Activated effector memory CD4-positive, alpha-beta T cell treated with Interleukin-2 at 50 U/mL for 16 hours (primary cell): ENCODE measurements at regions not wholly inside any gene's neighbourhood (a gene's known extent, or its start where the extent isn't known, plus 50 kb on each side); places are given as distances from the start of the nearest gene placed in this dataset.
"Not testable (repeated sequence)": the region's sequence is repeated elsewhere in the genome, so short reads cannot be mapped to it uniquely, and the experiment has no call there.

Experiments used
- DNase-seq: peaks from one replicate; pipeline ENCODE4 v3.0.0-alpha.2; 2020

DNA sequence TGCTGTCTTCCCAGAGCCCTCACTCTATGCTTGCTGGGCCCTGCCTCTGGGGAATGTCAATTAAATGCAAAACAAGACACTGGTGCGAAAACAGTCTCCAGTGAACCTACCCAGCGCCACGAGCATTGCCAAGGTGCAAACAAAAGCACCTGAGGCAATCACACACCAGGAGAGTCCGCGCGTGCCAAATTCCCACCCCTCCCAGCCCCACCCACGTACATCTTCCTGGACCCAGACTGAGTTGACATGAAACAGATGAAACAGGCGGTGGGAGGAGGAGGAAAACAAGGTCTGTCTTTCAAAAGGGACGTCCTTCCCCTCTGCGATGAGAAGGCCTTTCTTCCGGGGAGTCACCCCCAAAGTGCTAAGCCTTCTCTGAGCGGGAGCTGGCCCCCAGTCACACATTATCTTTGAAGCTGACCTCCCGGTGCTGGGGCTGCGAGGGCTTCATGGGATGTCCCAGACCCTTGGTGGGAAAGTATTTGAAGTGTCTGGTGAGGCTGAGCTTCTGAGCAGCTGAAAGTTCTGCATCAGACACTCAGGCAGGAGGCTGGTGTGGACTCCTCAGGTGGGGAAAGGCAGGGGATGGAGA, 200.4 kb downstream of the AXIN2 start:
- no peak for DNase-seq

DNA sequence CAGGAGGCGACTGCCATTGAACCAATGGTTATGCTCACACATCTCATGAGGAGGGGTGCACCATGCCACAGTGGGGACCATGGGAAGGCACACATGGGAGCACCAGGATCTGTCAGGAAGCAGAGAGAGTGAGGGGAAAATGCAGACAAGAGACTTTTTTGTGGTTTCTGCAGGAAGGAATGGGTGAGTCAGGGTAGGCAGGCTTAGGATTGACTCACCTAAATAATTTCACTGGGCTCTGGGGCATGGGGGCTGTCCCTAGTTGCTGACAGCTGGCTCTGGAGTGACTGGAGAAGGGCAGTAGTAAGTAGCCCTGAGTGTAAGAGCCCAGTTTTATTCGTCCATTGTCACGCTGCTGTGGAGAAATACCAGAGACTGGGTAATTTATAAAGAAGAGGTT, 202.4 kb downstream of the AXIN2 start:
- DNase-seq: no peak

DNA sequence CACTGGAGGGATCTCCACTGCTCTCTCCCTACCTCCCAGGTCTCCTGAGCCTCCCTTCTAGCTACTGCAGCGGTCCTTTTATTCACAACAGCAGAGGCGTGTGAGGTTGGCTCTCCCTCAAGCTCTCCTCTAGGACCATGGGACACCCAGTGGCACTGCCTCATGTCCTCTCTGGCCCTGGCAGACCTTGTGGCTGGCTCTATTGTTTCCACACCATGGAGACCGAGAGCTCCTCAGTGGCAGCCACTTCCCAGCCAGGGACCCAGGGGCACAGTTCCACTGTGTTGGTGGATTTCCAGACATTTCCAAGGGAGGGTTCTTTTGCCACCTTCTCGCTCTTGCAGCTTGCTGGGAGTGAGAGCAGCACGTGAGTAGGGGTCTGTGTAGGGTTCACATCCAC, 204.9 kb downstream of the AXIN2 start:
- DNase-seq: no peak

DNA sequence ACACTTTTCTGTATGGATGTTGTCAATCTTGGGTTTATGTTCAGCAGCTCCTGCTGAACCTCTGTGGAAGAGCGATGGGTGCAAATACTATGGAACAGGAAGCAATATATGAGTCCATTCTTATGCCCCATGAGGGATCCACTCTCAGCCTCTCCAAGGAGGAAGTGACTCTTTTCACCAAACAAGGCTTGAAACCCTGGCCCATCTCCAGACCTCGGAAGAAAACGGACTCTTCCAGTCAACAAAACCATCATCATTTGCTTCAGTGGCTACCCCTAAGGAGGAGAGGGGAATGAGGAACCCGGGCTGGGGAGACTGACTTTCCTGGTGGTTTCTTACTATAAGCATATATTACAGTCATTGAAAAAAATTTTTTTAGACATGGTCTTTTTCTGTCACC, 206.2 kb downstream of the AXIN2 start:
- DNase-seq: no peak

DNA sequence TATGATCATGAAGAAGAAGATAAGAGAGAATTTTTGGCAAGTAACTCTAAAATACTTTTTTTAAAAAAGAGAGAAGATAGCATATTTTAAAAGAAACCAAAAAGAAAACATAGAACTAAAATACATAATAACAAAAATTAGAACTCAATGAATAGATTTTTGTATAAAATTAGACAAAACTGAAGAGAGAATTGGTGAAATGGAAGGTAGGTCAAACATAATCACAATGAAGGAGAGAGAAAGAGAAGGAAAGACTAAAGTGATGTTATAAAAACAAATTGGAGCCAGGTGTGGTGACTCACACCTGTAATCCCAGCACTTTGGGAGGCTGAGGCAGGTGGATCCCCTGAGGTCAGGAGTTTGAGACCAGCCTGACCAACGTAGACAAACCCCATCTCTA, 211.5 kb downstream of the AXIN2 start:
- DNase-seq: no peak

DNA sequence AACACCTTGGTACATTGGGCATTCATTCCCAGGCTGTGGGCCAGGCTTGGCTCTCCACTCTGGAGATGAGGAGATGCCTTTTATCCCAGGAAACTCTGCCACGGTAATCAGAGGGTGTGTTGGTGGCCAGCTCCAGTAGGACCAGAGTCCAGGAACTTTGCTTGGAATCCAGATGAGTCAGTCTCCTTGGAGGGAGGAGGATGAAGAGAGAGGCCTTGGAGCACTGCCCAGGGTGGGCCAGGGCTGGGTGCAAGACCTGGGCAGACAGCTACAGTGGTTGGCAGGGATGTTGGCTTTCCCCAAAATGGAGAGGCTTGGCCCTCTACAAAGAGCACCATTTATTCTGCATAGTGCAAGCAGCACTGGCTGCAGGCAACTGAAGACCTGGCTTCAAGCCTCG, 209.0 kb downstream of the RGS9 start:
- DNase-seq: no peak

DNA sequence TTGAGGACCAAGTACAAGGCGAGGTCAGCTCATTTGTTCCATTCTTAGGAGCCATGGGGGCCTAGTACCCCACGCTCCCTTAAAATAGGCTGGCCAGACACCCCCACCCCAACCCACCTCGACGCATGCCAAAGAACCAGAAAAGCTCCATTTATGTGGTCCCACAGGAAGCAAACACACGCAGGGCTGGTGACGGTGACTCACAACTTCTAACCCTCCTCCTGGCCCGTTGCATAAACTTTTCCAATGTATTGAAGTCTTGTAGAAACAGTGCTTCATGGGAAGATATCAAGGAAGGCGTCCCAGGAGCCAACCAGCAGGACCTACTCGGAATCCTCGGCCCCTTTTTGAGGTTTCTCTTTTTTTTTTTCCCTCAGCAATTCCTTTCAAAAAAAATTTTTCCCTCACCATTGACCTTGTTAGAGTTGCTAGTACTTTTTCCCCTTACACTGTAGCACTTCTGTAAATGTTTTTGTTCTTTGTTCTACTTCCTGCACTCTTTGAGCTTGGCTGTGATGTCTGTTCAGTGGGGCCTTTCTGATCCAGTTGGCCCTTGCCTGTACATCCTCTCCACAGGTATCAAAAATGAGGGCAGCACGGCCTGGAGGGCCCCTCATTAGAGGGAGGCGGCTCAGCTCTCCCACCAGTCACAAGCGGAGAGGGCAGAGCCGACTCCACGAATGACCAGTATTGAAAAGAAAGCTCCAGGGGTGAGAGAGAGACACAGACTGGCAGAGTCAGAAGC, 208.3 kb downstream of the RGS9 start:
- DNase-seq: no peak

DNA sequence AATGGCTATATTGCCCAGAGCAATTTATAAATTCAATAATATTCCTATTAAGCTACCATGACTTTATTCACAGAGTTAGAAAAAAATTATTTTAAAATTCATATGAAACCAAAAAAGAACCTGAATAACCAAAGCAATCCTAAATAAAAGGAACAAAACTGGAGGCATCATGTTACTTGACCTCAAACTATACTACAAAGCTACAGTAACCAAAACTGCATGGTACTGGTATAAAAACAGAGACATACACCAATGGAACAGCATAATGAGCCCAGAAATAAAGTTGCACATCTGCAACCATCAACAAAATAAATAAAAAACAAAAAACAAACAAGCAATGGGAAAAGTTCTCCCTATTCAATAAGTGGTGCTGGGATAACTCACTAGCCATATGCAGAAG, 203.2 kb downstream of the RGS9 start:
- DNase-seq: no peak

DNA sequence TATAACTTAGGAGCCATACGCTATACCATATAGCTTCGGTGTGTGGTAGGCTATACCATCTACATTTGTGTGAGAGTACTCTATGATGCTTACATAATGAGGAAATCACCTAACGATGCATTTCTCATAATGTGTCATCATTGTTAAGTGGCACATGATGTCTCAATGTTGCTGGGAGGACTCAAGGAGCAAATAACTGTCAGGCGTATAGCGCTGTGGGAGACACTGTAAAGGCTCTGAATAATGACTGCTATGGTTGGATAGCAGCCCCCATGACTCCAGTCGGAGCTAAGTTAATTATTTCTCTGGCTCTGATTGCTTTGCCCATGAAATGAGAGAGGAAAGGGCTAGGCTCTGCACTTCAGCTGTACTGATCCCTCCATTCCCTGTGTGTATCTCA, 197.2 kb downstream of the RGS9 start:
- no peak for DNase-seq

DNA sequence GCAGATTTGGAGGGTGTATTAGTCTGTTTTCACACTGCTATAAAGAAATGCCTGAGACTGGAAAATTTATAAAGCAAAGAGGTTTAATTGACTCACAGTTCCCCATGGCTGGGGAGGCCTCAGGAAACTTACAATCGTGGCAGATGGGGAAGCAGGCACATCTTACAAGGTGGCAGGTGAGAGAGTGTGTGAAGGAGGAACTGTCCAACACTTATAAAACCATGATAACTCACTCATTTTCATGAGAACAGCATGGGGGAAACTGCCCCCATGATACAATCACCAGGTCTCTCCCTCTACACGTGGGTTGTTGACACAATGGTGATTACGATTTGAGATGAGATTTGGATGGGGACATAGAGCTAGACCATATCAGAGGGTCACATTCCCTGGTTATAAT, 195.6 kb downstream of the RGS9 start:
- no peak for DNase-seq

DNA sequence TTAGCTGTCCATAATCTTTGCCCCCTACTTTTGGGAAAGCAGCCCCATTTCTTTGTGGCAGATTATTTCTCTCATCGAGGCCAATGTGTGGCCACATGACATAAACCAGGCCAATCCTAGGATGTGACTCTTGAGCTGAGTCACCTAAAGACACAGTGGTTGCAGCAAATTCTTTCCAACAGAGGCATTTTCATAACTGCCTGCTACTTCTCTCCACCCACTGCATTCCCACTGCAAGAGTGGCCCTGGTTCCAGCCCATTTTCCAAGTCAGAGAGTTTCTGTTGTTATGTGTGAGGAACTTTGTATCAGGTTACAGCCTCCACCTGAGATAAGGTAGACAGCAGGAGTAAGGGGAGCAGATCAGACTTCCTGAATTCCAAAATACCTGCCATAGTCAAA, 195.2 kb downstream of the RGS9 start:
- no peak for DNase-seq

DNA sequence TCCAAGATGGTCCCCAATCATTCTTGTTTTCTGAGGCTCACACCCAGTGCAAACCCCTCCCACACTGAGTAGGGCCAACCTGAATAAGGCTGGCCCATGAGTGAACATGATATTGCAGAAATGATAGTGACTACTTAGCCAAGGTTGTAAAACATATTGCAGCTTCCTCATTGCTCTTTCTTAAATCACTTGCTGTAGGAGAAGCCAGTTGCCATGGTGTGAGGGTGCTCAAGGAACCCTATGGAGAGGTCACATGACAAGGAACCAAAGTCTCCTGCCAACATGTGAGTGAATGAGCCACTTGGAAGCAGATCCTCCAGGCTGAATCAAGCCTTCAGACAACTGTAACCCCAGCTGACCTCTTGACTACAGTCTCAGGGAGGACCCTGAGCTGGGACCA, 191.4 kb downstream of the RGS9 start:
- DNase-seq: no peak

DNA sequence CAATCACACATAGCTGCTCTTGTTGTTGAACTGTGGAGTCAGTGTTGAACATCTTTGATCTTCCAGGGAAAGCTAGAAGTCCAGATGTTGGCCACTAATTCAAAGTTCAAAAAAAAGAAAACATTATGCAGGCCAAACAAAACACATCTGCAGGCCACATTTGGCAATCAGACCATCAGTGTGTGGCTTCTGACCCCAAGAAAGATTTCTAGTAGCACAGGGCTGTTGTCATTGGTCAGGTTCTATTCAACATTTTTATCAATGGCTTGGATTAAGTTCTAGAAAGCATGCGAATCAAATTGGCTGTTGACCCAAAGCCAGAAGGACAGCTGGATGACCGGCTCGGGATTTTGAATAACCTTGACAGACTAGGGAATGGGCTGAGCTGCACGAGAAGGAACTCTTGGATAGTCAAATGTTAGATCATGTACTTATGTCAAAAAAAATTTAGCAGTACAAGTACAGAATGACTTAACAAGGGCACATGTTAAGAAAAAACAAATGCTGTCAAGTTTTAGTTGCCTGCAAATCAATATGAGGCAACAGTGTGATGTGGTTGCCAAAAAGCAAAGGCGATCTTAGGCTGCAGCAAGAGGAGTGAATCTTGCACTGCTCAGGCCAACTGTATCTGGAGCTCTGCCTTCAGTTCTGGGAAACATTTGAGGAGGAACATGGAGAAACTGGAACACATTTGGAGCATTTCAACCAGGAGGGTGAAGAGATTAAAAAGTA, 187.6 kb downstream of the RGS9 start:
- no peak for DNase-seq

DNA sequence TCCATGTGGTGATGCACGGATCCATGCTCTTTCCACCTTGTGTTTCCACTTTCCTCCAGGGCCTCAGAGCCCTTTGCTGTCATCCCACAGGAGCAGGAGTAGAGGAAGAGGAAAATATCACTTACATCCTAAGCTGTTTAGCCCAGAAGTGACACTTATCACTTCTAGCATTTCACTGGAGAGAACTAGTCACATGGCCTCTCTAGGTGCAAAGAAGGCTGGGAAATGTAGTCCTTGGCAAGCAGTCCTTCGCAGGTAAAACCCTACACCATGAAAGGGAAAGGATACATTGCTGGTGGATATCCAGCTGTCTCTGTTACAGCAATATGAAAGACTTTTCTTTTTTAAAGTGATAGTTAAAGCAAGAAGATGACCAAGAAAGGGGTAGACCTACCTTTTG, 185.9 kb downstream of the RGS9 start:
- DNase-seq: no peak

DNA sequence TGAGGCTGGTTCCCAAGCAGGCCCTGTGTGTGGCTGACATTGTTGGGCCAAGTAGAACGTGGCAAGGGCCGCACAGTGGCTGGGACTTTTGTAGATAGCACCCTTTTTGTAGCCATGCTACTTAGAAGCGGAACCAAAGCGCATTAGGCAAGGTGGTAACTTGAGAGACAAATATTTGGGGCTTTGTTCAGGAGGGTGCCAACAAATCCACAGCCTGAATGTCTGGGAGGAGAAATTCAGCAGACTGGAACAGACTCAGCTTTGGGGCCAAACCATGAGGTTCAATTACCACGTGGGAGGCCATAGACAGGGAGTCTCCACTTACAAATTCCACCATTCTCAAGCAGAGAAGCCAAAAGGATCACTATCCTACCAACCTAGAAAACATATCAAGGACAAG, 183.7 kb downstream of the RGS9 start:
- no peak for DNase-seq

DNA sequence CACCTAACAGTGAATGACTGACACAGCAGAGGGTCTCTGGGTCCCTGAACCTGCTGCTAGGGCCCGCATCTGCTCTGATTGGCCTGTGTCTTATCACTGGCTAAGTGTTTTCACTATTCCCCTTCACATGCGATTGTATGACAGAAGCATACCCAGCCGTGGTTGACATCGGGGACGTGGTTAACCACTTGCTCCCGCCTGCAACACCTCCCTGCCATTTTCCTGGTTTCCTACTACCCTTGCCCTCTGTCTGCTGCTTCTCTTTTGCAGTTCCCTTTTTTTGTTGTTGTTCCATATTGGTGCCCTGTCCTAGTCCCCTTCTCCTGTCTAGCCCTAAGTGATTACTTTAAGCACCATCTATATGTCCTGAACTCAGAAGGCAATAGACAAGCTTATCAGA, 177.0 kb downstream of the RGS9 start:
- DNase-seq: no peak

DNA sequence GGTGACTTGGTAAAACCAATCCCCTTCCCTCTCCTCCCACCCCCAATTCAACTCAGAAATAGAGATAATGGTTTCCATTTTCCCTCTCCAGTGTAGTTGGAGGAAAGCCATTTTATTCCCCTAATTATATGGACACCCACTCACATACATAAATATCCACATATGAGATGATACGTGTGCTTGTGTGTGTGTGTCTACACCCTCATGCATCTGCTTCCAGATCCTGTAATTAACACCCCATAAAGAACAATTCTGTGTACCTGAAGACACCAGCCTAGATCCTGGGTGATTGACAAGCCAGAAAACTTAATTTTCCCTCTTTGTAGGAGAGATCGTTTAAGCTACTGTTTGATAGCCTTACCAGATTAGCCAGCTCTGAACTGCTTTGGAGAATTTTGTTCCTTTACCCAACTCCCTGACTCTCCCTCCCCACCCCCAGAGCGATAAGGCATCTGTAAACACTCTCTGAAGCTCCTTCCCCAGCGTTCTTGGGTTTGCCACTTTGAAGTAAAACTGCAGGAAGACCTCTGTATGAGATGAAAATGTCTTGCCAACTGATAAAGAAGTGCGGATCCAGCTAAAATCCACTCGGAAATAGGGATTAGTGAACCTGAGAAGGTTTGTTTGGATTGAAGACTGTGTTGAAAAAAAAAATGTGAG, 175.7 kb downstream of the RGS9 start:
- DNase-seq: no peak

DNA sequence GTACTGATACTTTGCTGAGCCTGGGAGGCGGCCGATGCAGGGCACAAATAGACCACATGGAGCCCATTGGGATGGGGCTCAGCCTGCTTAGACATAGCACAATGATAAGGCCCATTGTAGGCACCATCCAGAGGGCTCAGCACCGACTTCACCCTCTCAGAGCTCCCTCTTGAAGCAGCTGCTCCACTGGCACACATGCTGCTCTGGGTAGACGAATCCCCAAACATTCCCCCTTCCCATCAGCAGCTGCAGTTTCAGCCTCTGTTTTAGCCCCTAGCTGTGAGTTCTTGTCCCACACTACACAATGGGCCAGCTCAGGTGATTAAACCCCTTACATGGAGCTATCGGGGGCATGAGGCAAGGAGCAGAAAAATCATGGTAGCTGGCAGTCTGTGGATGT, 174.1 kb downstream of the RGS9 start:
- DNase-seq: no peak

DNA sequence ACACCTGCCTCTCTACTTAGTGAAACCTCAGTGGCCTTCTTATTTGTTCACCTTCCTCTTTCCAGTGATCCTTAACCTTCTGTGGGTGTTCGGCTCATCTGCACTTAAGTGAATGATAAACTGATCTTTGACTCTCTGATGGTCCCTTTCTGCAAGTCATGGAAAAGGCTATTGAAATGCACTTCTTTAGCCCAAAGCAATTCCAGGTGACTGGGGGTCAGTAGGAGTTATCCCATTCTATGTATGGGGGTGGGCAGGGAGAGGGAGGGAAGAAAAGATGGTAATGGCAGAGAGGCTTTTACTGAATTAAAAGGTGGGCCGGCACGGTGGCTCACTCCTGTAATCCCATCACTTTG, 170.8 kb downstream of the RGS9 start:
- no peak for DNase-seq

DNA sequence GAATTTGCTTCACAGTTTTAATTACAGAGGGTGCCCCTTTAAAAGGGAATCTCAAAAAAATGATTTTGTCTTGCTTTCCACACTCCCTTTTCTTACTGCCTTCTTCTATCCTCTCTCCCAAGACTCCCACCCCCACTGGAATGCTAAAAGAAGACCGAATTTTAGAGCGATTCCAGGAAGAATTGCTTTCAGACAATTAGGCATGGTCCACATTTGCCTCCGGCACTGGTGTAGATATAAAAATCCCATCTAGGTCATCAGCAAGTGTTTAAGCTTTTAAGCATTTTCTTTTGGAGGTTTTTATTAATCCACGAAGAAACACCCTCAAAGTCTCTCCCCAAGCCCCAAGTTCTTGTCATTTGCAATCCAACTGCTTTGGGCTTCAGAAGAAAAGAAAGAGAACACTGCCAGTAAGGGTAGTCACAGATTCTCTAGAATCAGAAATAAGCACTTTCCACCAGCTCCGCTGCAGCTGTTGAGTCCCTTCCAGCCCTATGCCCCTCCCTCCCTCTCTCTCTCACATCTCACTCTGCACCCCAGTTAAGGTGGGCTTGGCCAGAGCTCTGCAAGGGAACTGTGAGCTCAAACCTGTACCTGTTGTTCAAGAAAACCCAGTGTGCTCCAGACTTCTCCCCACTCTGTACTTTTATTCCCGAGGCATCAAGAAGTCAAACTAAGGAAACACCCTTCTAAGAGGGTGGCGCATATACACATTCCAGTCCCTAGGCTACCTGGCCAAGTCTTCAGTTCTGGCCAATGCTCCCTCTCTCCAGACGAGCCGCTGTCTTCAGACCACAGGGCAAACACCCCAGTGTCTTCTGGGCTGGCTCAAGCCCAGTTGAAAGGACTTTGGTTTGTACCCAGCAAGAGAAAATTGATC, 170.2 kb downstream of the RGS9 start:
- no peak for DNase-seq

DNA sequence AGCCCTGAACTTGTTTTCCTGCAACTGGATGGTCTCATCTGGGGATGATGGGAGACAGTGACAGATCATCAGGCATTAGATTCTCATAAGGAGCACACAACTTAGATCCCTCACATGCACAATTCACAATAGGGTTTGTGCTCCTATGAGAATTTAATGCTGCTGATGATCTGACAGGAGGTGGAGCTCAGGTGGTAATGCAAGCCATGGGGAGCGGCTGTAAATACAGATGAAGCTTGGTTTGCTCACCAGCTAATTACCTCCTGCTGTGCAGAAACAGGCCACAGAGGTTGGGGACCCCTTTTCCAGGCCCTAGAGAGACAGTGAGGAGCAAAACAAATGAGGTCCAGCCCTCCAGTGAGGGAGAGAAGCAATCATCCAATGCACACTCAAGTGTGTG, 168.6 kb downstream of the RGS9 start:
- no peak for DNase-seq

DNA sequence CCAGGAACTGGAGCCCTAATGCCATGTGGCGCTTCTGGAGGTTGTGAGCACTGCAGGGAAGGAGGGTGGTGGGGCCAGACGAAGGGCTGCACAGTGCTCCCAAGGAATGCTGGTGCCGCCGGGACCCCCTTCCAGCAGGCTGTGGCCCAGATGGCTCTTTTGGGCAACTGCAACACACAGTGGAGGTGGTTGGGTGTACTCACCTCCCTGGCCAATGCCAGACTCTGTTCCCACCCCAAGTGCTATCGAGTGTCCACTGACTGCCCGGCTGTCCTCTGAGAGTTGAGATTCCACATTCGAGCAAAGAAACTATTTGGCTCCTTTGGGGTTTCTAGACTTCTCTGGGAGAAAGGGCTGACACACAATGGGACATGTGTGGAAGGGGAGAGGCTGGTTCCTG, 167.9 kb downstream of the RGS9 start:
- DNase-seq: no peak

DNA sequence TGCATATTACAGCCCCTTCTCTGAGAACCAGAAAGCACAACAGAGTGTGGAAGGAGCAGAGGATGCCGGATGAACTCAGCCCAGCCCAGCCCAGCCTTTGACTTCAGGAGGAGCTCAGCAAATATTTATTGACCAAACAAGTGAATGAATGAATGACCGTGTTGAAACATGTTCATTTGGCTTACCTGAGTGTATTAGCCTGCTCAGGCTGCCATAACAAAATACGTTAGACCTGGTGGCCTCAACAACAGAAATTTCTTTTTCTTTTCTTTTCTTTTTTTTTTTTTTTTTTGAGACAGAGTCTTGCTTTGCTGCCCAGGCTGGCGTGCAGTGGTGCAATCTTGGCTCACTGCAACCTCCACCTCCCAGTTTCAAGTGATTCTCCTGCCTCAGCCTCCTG, 164.7 kb downstream of the RGS9 start:
- not testable (repeated sequence) for DNase-seq
